BE2C (cell line): ENCODE measurements at regions not wholly inside any gene's neighbourhood (a gene's known extent, or its start where the extent isn't known, plus 50 kb on each side); places are given as distances from the start of the nearest gene placed in this dataset.

Experiments
- DNase-seq: peaks from one replicate; pipeline ENCODE4 v3.0.0-alpha.2; 2020
- H3K27me3 ChIP-seq: fragments of 250-450 bp; sonication (Bioruptor Pico); 2 replicates; pipeline ENCODE4 v1.5.1; 2020; ENCODE audit warnings: mild to moderate bottlenecking
- H3K36me3 ChIP-seq: fragments of 250-450 bp; sonication (Bioruptor Pico); 2 replicates; pipeline ENCODE4 v1.5.1; 2020; ENCODE audit warnings: mild to moderate bottlenecking
- H3K4me1 ChIP-seq: fragments of 250-450 bp; sonication (Bioruptor Pico); 2 replicates; pipeline ENCODE4 v1.5.1; 2020
- H3K4me3 ChIP-seq: 2 replicates; pipeline ENCODE4 v1.5.1; 2011; ENCODE audit warnings: low read depth, low read length
- H3K9me3 ChIP-seq: fragments of 250-450 bp; sonication (Bioruptor Pico); 2 replicates; pipeline ENCODE4 v1.5.1; 2020
- CTCF ChIP-seq: IDR thresholded peaks from 2 replicates; pipeline ENCODE4 v1.5.1; 2012; ENCODE audit warnings: mild to moderate bottlenecking, low read depth, low read length

- no peak for TF ChIP-seq CTCF
- H3K36me3 ChIP-seq = no peaks in the 10 kb centered on the region
- H3K27me3 ChIP-seq = no peaks in the 10 kb centered on the region
- H3K4me1 ChIP-seq = no peaks in the 10 kb centered on the region
- H3K9me3 ChIP-seq = no peaks in the 10 kb centered on the region
- DNase-seq = no peak
- no peak overlapping the region for H3K4me3 ChIP-seq
These were observed 75.9 kb upstream of the TCF4 start for GRCh38 chr18:55663891-55664290.

GRCh38 chr18:55658598-55658997 lies 70.6 kb upstream of the TCF4 start:
- no peaks in the 10 kb centered on the region for H3K27me3 ChIP-seq
- no peaks in the 10 kb centered on the region for H3K4me1 ChIP-seq
- H3K4me3 ChIP-seq = no peak overlapping the region
- no peaks in the 10 kb centered on the region for H3K36me3 ChIP-seq
- no peak for DNase-seq
- no peak for TF ChIP-seq CTCF
- no peaks in the 10 kb centered on the region for H3K9me3 ChIP-seq

- H3K9me3 ChIP-seq = no peaks in the 10 kb centered on the region
- H3K4me1 ChIP-seq = no peaks in the 10 kb centered on the region
- no peak for DNase-seq
- no peaks in the 10 kb centered on the region for H3K27me3 ChIP-seq
- H3K4me3 ChIP-seq = no peak overlapping the region
- TF ChIP-seq CTCF = no peak
- no peaks in the 10 kb centered on the region for H3K36me3 ChIP-seq
These were observed 69.8 kb upstream of the TCF4 start for GRCh38 chr18:55657572-55658331.

- no peaks in the 10 kb centered on the region for H3K9me3 ChIP-seq
- DNase-seq = no peak
- TF ChIP-seq CTCF = no peak
These were observed 67.0 kb upstream of the TCF4 start for GRCh38 chr18:55654986-55655385.

GRCh38 chr18:55651236-55651635 lies 63.2 kb upstream of the TCF4 start:
- no peaks in the 10 kb centered on the region for H3K4me1 ChIP-seq
- no peaks in the 10 kb centered on the region for H3K9me3 ChIP-seq
- no peaks in the 10 kb centered on the region for H3K27me3 ChIP-seq
- DNase-seq = no peak
- no peak for TF ChIP-seq CTCF
- no peak overlapping the region for H3K4me3 ChIP-seq
- H3K36me3 ChIP-seq = no peaks in the 10 kb centered on the region

More at GRCh38 chr18:55654986-55655385, 67.0 kb upstream of the TCF4 start:
- no peaks in the 10 kb centered on the region for H3K4me1 ChIP-seq
- H3K4me3 ChIP-seq = no peak overlapping the region
- no peaks in the 10 kb centered on the region for H3K36me3 ChIP-seq
- H3K27me3 ChIP-seq = no peaks in the 10 kb centered on the region

- no peak for TF ChIP-seq CTCF
- no peaks in the 10 kb centered on the region for H3K4me1 ChIP-seq
- no peak for DNase-seq
- no peak overlapping the region for H3K4me3 ChIP-seq
- no peaks in the 10 kb centered on the region for H3K36me3 ChIP-seq
- no peaks in the 10 kb centered on the region for H3K9me3 ChIP-seq
- H3K27me3 ChIP-seq = no peaks in the 10 kb centered on the region
These were observed 62.4 kb upstream of the TCF4 start for GRCh38 chr18:55650363-55650870.
